Tibial nerve (tissue), 4 donors: ENCODE measurements at regions not wholly inside any gene's neighbourhood (a gene's known extent, or its start where the extent isn't known, plus 50 kb on each side); places are given as distances from the start of the nearest gene placed in this dataset.

Source experiments
- DNase-seq, 2 donors: peaks; one replicate each; pipeline ENCODE4 v3.0.0-alpha.2; 2019; ENCODE audit warnings: low spot score in 2 of 2
- H3K27ac ChIP-seq, 4 donors: fragments of 200-600 bp; sonication (generic) in 3 of 4; one replicate each; pipeline ENCODE4 v1.5.1; 2017 to 2019; ENCODE audit warnings: mild to moderate bottlenecking in 1 of 4
- H3K27me3 ChIP-seq, 2 donors: fragments of 200-600 bp; sonication (generic) in 1 of 2; one replicate each; pipeline versions ENCODE4 v1.5.1 to v1.6.0; 2017 to 2019
- H3K36me3 ChIP-seq, 3 donors: fragments of 200-600 bp; sonication (generic); one replicate each; pipeline ENCODE4 v1.5.1; 2018 to 2019
- H3K4me1 ChIP-seq, 4 donors: fragments of 200-600 bp; sonication (generic) in 3 of 4; one replicate each; pipeline ENCODE4 v1.5.1; 2017 to 2019
- H3K4me3 ChIP-seq, 4 donors: fragments of 200-600 bp; sonication (generic) in 3 of 4; one replicate each; pipeline ENCODE4 v1.5.1; 2017 to 2019; ENCODE audit warnings: mild to moderate bottlenecking in 1 of 4, moderate library complexity in 1 of 4
- H3K9me3 ChIP-seq, 4 donors: fragments of 200-600 bp; sonication (generic) in 3 of 4; one replicate each; pipeline ENCODE4 v1.5.1; 2017 to 2019
- EP300 ChIP-seq, 2 donors: sonication (generic); formaldehyde crosslinking; IDR thresholded peaks; one replicate each; pipeline ENCODE4 v1.6.1; 2017; ENCODE audit warnings: antibody characterized with exemption in 2 of 2, mild to moderate bottlenecking in 1 of 2
- POLR2A ChIP-seq, 2 donors: fragments of 450-650 bp; IDR thresholded peaks; one replicate each; pipeline ENCODE4 v1.6.1; 2017; ENCODE audit warnings: antibody characterized with exemption in 2 of 2, mild to moderate bottlenecking in 2 of 2, moderate library complexity in 2 of 2
- WGBS, 2 donors: methylation state at CpG; one replicate each; pipeline ENCODE4 v1.1.5; 2018; 5-methylcytosine and 5-hydroxymethylcytosine counted together
- TF ChIP-seq, protein P1 (sequence below), 5 experiments: fragments of 200-600 bp in 3 of 5; fragments of 450-650 bp in 2 of 5; sonication (generic) in 3 of 5; IDR thresholded peaks; one replicate each; pipeline ENCODE4 v1.5.1; 2016 to 2019; ENCODE audit warnings: antibody characterized with exemption in 5 of 5, mild to moderate bottlenecking in 3 of 5, moderate library complexity in 2 of 5

DNA sequence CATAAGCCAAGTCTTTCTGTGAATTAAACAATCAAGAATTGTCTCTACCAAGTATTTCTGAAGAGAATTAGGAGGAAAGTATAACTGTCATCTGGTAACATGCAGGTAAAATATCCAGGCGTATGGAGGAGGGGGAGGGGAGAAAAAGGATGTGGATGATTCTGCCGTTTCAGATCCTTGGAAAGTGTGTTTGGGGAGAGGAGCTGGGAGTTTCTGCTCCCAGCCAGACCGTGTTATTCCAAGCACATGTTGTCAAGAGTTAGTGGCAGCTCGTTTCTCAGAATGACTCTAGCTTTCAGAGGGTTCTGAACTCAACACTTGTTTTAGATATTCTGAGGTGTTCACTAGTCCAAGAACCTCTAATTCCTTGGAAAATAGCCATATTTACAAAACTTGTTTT, 137.6 kb downstream of the FAM124B start:
- peaks cover 0 to 5% (median 0%) of the 10 kb centered on the region in 4 donors for H3K4me1 ChIP-seq
- WGBS, 2 donors: 46 to 53% methylated on average over 4 of the region's 4 CpGs

DNA sequence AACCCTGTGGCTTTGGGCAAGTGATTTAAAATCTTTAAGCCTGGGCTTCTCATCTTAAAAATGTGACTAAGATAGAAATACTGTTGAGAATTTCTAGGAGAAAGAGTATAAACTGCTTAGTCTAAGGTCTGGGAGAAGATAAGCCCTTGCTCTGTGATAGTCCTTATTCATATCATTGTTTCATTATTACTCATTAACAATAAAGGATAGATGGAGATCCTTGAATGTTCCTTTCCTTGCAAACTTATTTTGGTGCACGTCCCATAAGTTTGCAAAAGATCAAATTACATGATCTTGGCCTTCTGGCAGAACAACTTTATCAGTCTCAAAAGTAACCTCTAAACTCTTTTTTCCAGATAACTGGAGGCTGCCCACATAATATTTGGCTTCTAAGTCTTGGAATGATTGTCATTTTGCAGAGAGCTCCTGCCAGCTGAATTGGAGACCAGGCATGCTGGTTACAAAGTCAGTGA, 138.3 kb downstream of the FAM124B start:
- Histone ChIP-seq H3K36me3 (no peaks in the 10 kb centered on the region), H3K4me3 (no peak overlapping the region), H3K27me3 (no peaks in the 10 kb centered on the region), H3K27ac (no peak overlapping the region), H3K4me1 (peaks cover 0 to 5% (median 0%) of the 10 kb centered on the region in 4 donors), H3K9me3 (no peaks in the 10 kb centered on the region)
- 18 to 30% methylated on average over 1 of the region's 1 CpG for WGBS, 2 donors
- DNase-seq: no peak
- no peak for TF ChIP-seq POLR2A (IDR thresholded peaks at IDR 0.05)
- TF ChIP-seq, protein P1, sequence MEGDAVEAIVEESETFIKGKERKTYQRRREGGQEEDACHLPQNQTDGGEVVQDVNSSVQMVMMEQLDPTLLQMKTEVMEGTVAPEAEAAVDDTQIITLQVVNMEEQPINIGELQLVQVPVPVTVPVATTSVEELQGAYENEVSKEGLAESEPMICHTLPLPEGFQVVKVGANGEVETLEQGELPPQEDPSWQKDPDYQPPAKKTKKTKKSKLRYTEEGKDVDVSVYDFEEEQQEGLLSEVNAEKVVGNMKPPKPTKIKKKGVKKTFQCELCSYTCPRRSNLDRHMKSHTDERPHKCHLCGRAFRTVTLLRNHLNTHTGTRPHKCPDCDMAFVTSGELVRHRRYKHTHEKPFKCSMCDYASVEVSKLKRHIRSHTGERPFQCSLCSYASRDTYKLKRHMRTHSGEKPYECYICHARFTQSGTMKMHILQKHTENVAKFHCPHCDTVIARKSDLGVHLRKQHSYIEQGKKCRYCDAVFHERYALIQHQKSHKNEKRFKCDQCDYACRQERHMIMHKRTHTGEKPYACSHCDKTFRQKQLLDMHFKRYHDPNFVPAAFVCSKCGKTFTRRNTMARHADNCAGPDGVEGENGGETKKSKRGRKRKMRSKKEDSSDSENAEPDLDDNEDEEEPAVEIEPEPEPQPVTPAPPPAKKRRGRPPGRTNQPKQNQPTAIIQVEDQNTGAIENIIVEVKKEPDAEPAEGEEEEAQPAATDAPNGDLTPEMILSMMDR (IDR thresholded peaks at IDR 0.05): no peak
- TF ChIP-seq EP300 (IDR thresholded peaks at IDR 0.05): no peak

More for the DNA sequence above, 137.6 kb downstream of the FAM124B start:
- no peaks in the 10 kb centered on the region for H3K9me3 ChIP-seq
- DNase-seq: no peak
- H3K4me3 ChIP-seq: no peak overlapping the region
- H3K27me3 ChIP-seq: no peaks in the 10 kb centered on the region
- H3K36me3 ChIP-seq: no peaks in the 10 kb centered on the region
- no peak for TF ChIP-seq POLR2A (IDR thresholded peaks at IDR 0.05)
- TF ChIP-seq, protein P1 (IDR thresholded peaks at IDR 0.05): no peak
- TF ChIP-seq EP300 (IDR thresholded peaks at IDR 0.05): no peak
- no peak overlapping the region for H3K27ac ChIP-seq

DNA sequence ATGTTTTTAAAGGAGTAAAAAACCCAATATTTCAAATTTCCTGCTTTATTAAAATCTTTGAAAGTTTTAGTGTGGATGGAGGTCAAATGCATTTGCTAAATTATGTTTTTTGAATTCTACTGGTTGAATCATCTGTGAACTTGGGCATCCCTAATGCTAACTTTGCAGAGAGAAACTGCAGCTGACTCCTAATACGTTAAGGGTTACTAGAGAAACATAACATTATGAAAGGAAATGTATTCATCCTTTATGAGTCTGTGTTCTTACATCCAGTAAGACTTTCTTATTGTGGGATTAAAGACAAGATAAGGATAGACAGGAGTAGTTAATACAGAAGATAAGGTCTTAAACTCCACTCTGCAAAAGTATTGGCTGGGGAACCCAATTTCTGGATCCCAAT, 140.6 kb downstream of the FAM124B start:
- Histone ChIP-seq H3K9me3 (no peaks in the 10 kb centered on the region), H3K4me1 (peaks cover 0 to 5% (median 0%) of the 10 kb centered on the region in 4 donors), H3K36me3 (no peaks in the 10 kb centered on the region), H3K27ac (no peak overlapping the region), H3K4me3 (no peak overlapping the region), H3K27me3 (no peaks in the 10 kb centered on the region)
- TF ChIP-seq, protein P1 (IDR thresholded peaks at IDR 0.05): no peak
- DNase-seq: no peak
- WGBS, 2 donors: 82 to 85% methylated on average over 1 of the region's 1 CpG

DNA sequence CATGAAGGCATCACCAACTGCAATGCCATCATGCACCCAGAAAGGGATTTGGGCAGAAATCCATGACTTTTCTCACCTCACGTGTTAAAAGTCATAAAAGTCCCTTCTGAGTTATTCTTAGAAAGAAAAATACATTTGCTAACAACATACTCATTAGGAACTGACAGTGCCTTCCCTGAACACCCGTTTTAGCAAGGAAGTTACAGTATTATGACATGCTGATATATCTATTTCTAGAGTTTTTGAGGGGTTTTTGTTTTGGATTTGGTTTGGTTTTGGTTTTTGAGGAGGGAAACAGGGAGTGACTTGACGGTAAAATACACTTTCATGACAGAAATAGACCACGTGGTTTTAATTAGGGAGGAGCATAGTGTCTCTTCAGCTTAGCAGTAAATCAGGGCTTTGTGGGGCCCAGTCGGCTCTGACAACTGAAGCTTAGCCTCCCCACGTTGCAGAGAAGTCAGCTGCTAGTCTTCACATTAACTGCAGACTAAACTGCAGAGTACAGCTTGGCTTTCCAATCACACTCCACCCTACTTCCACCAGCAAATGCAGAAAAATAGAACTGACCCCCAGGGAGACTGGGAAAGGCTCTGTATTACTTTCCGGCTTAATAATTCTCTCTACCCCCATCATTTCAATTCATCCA, 141.4 kb downstream of the FAM124B start:
- H3K27me3 ChIP-seq: no peaks in the 10 kb centered on the region
- H3K9me3 ChIP-seq: no peaks in the 10 kb centered on the region
- DNase-seq: no peak
- peaks cover 0 to 5% (median 0%) of the 10 kb centered on the region in 4 donors for H3K4me1 ChIP-seq
- H3K4me3 ChIP-seq: no peak overlapping the region
- no peak overlapping the region for H3K27ac ChIP-seq
- TF ChIP-seq POLR2A (IDR thresholded peaks at IDR 0.05): no peak
- H3K36me3 ChIP-seq: no peaks in the 10 kb centered on the region
- WGBS, 2 donors: 18 to 23% methylated on average over 7 of the region's 7 CpGs

DNA sequence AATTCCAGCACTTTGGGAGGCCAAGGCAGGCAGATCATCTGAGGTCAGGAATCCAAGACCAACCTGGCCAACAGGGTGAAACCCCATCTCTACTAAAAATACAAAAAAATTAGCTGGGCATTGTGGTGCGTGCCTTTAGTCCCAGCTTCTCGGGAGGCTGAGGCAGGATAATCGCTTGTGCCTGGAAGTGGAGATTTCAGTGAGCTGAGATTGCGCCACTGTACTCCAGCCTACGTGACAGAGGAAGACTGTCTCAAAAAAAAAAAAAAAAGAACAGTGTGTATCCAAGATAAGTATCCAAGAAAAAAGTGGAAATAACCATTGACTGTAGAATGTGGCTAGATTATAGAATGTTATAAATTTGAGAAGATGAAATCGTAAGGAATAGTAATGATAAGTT, 142.1 kb downstream of the FAM124B start:
- Histone ChIP-seq H3K27ac (no peak overlapping the region), H3K36me3 (no peaks in the 10 kb centered on the region), H3K27me3 (no peaks in the 10 kb centered on the region), H3K9me3 (no peaks in the 10 kb centered on the region), H3K4me3 (no peak overlapping the region), H3K4me1 (peaks cover 0 to 5% (median 0%) of the 10 kb centered on the region in 4 donors)
- no peak for DNase-seq
- WGBS, 2 donors: 92 to 96% methylated on average over 6 of the region's 6 CpGs
- TF ChIP-seq, protein P1 (IDR thresholded peaks at IDR 0.05): no peak
- TF ChIP-seq POLR2A (IDR thresholded peaks at IDR 0.05) (no peak), EP300 (IDR thresholded peaks at IDR 0.05) (no peak)
